HG03521 (cell line): ENCODE measurements at regions not wholly inside any gene's neighbourhood (a gene's known extent, or its start where the extent isn't known, plus 50 kb on each side); places are given as distances from the start of the nearest gene placed in this dataset.

Experiments used
- ATAC-seq: cut with Tn5 transposase; IDR thresholded peaks from one replicate; pipeline ENCODE4 v1.9.1; 2021; ENCODE audit warnings: mild to moderate bottlenecking, moderate library complexity; ENCODE audit not compliant: unreplicated experiment

DNA sequence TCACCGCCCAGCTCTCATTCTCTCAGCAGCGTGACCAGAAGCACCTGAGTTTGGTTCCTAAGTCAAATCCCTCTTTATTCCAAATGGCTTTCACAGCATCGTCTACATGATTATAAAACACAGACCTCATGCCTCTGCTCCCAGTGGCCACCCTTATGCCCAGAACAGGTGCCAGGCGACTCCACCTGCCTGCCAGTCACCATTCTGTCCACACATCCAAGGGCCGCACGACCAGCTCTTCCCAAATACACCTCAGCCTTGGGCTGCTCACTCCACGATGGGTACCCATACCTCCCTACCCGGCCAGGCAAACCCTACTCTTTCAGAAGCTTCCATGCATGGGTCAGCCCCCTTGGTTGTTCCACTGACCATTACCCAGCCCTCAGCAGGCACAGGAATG is 851.6 kb upstream of the SALL3 start:
- no peak for ATAC-seq

DNA sequence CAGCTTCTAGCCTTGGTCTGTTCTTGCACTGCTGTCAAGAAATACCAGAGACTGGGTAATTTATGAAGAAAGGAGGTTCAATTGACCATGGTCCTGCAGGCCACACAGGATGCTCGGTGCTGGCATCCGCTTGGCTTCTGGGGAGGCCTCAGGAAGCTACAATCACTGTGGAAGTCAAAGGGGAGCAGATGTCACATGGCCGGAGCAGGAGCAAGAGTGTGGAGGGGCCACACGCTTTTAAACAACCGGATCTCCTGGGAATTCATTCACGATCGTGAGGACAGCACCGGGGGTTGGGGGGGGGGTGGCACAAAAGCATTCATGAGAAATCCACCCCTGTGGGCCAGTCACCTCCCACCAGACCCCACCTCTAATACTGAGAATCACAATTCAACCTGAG is 850.4 kb upstream of the SALL3 start:
- ATAC-seq: no peak

DNA sequence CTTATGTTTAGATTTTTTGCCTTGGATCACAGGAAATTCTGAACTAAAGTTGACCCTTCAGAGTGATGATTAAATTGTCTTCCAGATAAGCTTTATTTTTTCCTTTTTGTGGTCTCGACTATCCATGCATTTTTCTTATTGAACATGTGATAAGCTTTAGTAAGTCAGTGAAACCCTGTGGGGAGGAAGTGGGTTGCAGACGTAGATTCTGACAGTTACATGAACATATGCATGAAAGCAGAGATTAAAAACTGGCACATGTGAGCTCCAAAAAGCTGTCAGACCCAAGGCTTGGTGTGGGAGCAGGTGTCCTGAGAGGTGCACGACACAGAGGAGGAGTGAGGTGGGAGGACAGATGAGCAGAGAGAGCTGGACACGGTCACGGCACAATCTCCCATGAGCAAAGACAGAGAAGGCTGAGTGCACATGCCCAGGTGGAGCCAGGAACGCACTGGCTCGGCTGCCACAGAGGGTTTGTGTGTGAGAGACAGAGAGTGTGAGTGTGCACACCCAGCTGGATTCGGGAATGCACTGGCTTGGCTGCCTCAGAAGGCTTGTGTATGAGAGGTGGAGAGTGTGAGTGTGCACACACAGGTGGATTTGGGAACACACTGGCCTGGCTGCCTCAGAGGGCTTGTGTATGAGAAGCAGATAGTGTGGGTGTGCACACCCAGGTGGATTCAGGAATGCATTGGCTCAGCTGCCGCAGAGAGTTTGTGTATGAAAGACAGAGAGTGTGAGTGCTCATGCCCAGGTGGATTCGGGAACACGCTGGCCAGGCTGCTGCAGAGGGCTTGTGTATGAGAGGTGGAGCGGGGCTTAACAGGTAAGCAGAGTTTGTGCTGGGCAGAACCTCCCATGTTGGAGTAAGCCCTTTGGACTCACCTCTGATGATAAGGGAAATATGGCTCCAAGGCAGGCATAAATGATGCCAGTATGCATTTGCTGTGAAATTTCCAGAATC is 849.1 kb upstream of the SALL3 start:
- ATAC-seq: no peak

DNA sequence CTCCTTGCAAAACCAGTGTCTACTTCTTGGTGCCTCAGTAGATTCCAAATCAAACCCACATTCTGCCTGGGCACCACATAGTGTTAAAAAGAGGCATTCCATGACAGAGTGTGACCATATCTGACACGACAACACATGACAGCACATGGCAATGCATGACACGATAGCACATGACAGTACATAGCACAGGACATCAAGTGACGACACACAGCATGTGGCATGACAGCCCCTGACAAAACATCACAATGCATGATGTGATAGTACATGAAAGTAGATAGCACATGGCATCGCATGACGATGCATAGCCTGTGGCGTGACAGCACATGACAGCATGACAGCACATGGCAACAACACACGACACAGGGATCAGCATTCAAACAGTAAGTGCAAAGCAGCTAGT is 845.9 kb upstream of the SALL3 start:
- ATAC-seq: no peak

DNA sequence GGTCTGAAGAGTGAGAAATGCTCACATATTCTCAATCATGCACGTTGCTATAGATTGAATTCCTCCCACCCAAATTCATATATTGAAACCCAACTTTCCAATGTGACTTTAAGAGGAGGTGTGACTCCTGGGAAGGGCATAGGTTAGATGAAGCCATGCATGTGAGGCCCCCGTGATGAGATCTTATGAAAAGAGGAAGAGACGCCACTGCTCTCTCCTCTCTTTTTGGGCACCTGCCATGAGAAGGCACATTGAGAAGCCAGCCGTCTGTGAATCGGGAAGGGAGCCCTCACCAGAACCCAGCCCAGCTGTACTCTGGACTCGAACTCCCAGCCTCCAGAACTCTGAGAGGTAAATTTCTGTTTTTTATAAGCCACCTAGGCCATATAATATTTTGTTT is 842.6 kb upstream of the SALL3 start:
- no peak for ATAC-seq

- no peak for ATAC-seq
Observed at GRCh38 chr18:78138983-78139496, 840.6 kb upstream of the SALL3 start.

DNA sequence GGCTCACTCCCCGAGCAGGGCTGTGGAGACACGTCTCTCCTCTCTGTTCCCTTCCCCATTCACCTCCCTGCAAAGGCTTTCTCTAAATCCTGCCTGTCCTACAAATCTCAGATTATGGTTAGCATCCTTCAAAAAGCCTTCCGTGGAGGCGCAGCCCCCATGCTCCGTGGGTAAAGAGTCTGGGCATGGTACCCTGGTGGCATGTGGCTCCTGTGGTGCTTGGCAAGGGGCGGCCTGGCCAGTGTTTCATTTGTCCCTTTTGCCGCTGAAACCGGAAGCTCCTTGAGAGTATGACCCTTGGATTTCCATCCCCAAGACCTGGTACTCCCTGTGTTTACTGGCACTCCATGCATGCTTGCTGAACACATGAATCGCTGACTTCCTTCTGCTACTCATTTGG is 839.3 kb upstream of the SALL3 start:
- no peak for ATAC-seq

DNA sequence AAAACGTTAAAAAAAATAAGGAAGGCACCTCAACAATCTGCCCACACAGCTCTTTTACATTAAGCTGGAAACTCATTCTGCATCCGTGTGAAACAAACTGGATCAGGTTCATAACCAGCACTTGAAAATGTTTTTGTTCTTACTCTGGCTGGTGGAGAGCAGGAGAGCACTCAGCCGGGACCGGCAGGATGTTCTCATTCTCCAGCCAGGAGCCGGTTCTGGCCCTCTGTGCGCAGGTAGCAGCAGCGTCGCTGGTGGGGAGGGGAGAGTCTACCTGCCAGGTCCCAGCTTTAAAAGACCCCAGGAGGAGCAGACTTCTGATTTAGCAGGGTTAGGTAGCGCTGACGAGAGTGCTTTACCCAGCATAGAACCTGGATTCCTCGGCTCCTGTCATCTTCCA is 834.9 kb upstream of the SALL3 start:
- ATAC-seq: no peak

GRCh38 chr18:78145096-78145495 is 834.5 kb upstream of the SALL3 start:
- ATAC-seq: no peak

GRCh38 chr18:78146136-78147085 is 833.2 kb upstream of the SALL3 start:
- ATAC-seq: no peak

DNA sequence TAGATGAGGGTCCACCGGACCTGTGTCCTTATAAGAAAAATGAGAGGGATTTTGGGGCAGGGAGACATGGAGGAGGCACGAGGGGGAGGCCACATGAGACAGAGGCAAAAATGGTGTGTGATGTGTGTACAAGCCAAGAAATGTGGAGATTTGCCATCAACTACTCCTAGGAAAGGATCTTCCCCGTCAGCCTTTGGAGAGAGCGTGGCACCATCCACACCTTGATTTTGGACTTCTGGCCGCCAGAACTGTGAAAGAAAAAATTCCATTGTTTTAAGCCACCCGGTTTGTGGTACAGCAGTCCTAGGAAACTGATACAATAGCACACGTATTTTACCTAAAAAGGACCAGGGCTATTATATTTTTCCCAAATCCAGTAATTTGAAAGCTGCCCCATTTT is 829.0 kb upstream of the SALL3 start:
- no peak for ATAC-seq

- ATAC-seq: no peak
Observed at GRCh38 chr18:78151234-78151633, 828.4 kb upstream of the SALL3 start.

- ATAC-seq: no peak
Observed at GRCh38 chr18:78151948-78152725, 827.5 kb upstream of the SALL3 start.

DNA sequence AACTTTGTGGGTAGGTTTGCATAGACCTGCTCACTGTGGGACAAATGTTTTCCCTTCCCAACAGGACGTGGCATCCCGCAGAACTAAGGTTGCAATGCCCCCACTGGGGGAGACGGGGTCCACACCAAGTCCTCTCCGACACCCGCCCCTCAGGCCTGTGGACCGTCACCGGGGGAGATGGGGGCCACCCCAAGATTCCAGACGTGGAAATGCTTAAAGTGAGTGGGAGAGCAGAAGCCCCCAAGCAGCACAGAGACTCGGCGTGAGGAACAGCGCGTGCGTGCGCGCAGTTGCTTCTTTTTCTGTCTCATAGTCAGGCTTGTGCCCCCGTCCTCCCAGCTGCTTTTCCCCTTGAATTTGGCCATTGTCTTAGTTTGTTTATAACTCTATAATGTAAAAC is 826.3 kb upstream of the SALL3 start:
- no peak for ATAC-seq

DNA sequence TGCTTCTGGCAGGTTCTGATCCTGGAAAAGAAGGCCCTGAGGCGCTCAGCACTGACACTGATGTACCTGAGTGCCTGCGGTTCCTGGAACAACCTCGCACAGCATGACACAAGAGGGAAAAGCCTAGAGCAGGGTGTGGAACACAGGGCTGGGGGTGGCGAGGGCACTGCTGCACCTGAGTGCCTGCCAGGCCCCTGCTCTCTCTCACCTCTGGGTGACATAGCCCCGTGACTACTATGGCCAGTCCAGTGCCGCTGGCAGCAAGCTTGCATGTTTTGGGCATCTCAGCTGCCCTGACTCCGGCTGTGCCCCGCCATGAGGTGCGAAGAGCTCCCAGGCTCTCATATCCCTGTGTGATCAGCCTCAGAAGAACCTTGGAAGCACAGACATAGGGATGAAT is 825.2 kb upstream of the SALL3 start:
- no peak for ATAC-seq

GRCh38 chr18:78154853-78155252 is 824.8 kb upstream of the SALL3 start:
- no peak for ATAC-seq

DNA sequence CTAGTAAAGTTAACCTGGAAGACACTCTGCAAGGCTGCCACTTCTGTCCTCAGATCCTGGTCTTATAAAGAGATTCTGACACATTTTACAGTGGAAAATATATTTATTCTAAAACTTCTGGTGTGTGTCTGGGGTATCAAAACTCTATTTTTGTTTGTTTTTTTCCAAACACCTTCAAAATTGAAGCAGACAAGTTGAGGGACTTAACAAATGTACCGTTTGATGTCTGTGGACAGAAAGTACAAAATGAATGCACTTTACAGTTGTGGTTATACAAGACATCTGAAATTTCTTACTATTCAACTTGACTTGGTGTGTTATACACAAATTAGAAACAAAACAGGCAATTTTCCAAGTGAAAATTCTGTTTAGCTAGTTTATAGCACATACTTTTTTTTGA is 823.2 kb upstream of the SALL3 start:
- ATAC-seq: no peak

DNA sequence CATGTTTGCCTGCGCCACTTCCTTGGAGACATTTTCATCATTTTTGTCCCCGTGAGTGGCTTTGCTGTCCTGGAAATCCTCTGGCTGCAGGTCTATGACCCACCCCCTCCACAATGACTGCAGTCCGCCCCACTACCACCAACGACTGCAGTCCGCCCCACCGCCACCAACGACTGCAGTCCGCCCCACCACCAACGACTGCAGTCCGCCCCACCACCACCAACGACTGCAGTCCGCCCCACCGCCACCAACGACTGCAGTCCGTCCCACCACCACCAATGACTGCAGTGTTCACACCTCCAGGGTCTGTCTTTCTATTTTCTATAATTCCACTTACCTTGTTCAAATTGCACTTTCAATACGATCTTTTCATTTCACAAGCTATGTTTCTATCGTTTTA is 820.7 kb upstream of the SALL3 start:
- no peak for ATAC-seq

DNA sequence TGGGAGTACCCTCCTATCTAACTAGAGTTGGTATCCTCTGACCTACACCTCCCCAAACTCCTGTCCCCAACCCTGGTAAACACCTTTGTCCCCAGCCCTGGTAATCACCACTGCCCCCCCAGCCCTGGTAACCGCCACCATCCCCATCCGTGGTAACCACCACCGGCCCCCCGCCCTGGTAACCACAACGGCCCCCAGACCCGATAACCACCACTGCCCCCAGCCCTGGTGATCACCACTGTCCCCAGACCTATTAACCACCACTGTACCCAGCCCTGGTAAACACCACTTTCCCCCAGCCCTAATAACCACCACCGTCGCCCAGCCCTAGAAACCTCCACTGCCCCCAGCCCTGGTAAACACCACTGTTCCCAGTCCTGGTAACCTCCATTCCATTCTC is 820.2 kb upstream of the SALL3 start:
- ATAC-seq: no peak

GRCh38 chr18:78160961-78161656 is 818.5 kb upstream of the SALL3 start:
- ATAC-seq: no peak
